NCI-H2107 treated with DMSO at 0.1 percent for 48 hours (cell line): ENCODE measurements at regions not wholly inside any gene's neighbourhood (a gene's known extent, or its start where the extent isn't known, plus 50 kb on each side); places are given as distances from the start of the nearest gene placed in this dataset.
"Not testable (repeated sequence)": the region's sequence is repeated elsewhere in the genome, so short reads cannot be mapped to it uniquely, and the experiment has no call there.

ENCODE experiments used
- DNase-seq: peaks from one replicate; lab custom pipeline; 2025; ENCODE audit not compliant: unreplicated experiment; lab: John Stamatoyannopoulos, UW

- no peak for DNase-seq
These were observed 106.4 kb upstream of the KCNG1 start for GRCh38 chr20:51129147-51129776.

GRCh38 chr20:51128198-51128597 lies 105.3 kb upstream of the KCNG1 start:
- no peak for DNase-seq

GRCh38 chr20:51127713-51128112 lies 104.8 kb upstream of the KCNG1 start:
- DNase-seq: no peak

DNA sequence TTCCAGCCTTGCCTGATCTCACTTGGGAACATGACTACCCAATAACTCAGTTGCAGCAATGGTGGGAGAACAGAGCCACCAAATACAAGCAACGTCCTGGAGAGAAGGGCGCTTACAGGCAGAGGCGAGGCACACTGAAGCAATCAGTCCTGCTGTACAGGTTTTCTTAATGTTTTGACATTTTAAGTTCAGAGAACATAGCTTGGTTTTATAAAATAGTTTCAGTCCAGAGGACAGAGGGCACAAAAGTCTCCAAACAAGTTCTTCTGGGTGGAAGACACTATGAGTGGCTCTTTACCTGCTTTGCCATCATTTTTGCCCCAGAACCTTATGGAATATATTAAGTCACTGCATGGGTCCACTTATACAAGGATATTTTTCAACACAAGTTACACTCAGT lies 103.4 kb upstream of the KCNG1 start:
- DNase-seq: no peak

DNA sequence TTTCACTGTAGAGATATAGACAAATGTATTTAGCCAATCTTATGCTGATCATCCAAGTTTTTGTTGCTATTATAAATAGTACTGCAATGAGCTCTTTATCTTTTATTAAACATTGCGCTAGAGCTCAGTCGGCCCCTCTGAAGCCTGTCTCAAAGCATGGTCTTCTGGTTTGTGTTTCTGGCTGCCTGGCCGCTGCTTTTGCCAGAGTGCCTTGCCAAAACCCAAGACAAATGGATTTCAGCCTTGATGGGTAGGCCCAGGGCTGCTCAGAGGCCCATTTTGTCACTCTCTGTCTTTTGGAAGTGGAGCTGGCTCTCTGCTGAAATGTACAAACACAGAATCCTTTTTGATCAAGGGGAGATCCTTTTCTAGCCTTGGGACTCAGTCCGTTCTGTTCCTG lies 102.9 kb upstream of the KCNG1 start:
- DNase-seq: no peak

GRCh38 chr20:51125105-51125504 lies 102.2 kb upstream of the KCNG1 start:
- DNase-seq: no peak

GRCh38 chr20:51123887-51124286 lies 101.0 kb upstream of the KCNG1 start:
- not testable (repeated sequence) for DNase-seq

DNA sequence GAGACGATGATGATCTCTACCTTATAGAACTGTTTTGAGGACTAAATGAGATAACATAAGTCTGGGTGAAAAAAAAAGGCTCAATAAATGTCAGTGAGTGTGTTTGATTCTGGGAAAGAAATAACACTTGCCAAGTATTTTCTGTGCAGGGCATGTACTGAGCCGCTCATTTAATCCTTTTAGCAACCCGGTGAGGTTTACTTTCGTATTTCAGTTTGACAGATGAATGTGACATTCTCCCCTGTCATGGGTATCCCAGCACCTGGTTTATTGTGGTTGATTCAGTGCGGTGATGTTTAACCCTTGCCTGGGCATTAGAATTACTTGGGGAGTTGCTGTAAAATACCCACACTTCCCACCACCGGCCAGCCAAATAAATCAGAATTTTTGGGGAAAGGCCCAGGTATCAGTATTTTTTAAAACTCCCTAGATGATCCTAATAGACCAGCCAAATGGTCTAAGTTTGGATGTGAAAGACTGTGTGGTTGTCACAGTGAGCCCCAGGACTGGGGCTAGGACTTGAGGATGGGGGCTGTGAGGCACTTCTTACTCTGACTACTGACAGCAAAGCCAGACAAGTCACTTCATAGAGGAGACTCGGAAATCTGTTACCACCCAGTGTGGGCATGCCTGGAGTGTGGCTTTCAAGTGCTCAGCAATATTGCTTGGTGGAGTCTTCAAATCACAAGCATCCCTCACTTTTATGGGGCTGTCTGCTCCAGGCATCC lies 100.2 kb upstream of the KCNG1 start:
- no peak for DNase-seq

DNA sequence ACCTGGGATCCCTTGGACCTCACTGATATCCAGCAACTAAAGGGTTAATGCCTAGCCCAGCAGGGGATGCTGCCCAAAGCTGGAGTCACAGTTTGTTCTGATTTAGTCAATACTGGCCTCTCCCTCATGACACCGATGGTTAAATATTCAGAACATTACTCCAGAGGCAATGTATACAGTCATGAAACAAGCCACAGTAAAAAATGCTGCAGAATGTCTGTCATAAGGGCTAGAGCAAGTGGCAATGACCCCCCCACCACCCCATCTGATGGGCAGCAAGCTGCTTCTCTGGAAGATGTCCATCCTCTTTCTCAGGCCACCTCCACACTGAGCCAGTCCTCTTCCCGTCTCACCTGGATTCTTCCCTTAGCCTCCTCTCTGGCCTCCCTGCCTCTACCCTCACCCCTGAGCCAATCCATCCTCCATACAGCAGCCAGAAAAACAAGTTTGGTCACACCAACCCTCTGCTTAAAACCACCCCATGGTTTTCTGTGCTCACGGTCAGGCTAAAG lies 99.0 kb upstream of the KCNG1 start:
- no peak for DNase-seq

- no peak for DNase-seq
These were observed 98.4 kb upstream of the KCNG1 start for GRCh38 chr20:51121272-51121671.

DNA sequence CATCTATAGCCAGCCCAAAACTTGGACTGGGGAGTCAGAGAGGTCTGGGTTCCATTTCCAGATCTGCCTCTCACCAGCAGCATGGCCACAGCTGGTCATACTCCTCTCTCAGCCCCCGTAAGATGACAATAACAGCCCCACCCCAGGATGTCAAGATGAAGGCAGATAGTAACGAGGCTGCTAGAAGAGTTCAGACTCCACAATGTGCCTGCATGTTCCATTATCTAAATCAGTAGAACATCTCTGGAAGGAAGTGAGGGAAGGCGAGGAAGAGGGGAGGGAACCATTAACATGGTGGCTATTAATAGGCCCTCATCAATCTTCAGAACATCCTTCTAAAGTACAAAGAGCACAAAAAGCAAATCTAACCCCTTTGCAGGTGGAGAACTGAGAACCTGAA lies 98.0 kb upstream of the KCNG1 start:
- DNase-seq: no peak

- DNase-seq: no peak
These were observed 97.5 kb upstream of the KCNG1 start for GRCh38 chr20:51120438-51120837.

- DNase-seq: no peak
These were observed 97.0 kb upstream of the KCNG1 start for GRCh38 chr20:51119914-51120313.

DNA sequence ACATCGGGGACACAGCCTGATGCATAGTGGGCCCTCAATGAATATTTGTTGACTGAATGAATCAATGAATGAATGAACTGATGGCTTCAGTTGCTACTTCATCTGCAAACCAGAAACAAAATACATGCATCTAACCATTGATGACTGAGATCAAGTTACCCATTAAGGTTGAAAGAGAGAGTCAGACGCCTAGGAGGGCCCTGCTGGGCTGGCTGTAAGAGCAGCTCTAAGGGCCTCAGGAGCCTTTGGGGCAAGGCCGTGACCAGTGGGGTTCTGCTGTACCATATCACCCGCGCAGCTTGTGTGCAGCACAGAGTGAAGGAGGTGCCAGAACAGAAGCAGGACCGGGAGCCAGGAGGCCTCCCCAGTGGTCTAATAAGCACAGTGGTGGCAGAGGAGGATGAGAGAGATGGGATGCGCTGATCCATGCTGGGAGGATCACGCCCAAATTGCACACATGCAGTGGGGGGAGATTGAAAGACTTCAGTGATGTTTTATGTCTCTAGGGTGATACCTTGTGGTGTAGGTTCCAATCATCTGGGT lies 96.1 kb upstream of the KCNG1 start:
- peak; percentile 24 for DNase-seq

- no peak for DNase-seq
These were observed 95.3 kb upstream of the KCNG1 start for GRCh38 chr20:51118216-51118615.

DNA sequence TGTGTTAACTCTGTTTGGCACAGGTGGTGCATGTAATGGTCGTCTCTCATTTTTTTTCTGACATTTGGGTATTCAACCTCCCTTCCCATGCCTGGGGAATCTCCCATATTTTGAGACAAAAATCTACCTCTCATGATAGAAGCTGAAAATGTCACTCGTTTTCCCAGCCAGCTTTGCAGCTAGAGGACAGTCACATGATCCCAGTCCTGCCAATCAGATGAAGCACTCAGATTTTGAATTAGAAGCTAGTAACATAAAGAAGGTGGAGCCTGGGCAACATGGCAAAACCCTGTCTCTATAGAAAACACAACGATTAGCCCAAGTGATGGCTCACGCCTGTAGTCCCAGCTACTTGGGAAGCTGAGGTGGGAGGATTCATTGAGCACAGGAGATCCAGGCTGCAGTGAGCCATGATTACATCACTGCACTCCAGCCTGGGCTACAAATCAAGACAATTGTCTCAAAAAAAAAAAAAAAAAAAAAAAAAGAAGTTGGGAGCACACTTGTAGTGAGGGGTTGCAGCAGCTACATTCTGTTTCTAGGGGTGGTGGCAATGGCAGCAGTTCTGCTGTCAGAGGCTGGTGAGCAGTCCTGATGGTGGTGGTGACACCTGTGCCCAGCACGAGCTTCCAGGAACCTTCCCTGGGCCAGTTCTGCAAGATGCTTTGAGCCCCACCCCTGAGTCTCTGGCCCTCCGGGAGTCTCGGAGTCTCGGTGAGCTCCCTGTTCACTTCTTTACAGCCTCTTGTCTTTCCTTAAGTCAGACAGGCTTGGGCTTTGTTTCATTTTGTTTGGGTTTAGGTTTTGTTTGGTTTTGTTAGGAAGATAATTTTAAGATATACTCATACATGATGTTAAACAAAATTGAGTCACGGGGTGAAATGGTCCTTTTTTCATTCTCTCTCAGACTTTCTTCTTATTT lies 94.1 kb upstream of the KCNG1 start:
- no peak for DNase-seq

- no peak for DNase-seq
These were observed 88.4 kb upstream of the KCNG1 start for GRCh38 chr20:51111290-51111689.

DNA sequence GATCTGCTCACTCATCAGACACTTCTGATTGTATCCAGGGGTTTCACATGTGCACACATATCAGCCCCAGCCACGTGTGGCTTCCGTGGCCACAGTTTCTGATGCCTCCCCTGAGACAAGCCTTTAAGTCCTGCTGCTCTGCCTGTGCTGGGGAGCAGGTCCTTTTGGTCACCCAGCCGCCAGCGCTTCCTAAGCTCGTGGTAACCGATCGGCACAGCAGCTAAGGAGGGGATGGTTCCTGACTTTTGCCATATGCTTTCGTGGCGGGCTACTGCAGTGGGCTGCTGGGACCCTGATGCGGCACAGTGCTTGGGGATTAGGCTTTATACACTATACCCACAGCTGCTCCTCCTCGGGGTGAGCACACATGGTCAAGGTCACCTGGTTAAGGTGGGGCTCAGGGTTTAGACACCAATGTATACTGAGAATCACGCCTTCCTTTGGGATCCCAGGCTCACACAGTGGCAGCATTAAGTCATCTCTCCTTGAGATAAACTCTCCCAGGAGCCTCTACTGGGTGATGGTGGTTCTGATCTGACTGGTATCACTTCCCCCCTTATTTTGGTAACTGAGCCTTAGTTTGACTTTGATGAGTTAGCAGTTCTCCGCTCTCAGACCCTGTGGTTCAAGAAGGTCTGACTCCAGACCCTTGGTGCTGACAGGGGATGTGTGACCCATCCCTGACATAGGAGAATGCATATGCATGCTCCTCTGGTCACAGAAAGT lies 85.9 kb upstream of the KCNG1 start:
- DNase-seq: no peak

GRCh38 chr20:51106011-51106410 lies 83.1 kb upstream of the KCNG1 start:
- no peak for DNase-seq
